ENCODE measurements at regions not wholly inside any gene's neighbourhood (a gene's known extent, or its start where the extent isn't known, plus 50 kb on each side); places are given as distances from the start of the nearest gene placed in this dataset.
"Not testable (repeated sequence)": the region's sequence is repeated elsewhere in the genome, so short reads cannot be mapped to it uniquely, and the experiment has no call there.

DNA sequence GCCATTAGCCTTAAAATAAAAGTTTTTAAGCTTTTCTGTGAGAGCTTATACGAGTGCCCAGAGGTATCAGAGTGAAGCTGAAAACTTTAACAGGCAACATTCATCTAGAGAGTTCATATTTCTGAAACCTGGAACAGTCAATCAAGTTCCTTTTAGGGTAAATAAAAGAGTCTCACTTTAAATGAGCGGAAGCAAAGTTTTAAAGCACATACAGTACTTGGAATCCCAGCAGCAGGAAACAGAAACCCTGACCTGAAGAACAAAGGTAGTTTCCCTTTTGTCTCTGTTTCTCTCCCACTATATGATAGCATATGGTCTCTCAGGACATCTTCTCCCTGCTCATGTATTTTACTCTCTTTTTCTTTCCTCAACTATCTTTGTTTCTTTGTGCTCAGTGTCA is 153.0 kb downstream of the ASB9 start:
- DNase-seq (ENCODE audit: low read depth): no peak

GRCh38 chrX:15114743-15115566 is 154.9 kb downstream of the ASB9 start:
- DNase-seq (ENCODE audit: low read depth): no peak

- no peak for DNase-seq (ENCODE audit: low read depth)
Observed at GRCh38 chrX:15107367-15107988, 162.4 kb downstream of the ASB9 start.

DNA sequence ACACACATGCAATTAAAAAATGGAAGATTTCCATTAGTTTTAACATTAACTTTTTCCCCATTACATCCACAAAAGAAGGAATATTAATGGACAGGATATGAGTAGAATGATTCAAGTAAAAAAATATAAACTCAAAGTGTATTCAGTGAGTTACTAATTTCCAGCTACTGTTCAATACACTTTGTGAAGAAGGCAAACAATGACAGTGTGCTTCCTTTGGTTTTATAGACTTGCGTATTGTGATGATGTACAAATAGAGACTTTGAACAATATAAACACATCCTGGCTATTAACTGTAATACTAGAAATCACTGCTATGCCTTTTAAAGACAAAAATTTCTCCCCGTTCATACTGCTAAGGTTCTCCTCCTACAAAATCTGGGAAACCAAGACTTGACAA is 171.4 kb downstream of the ASB9 start:
- no peak for DNase-seq (ENCODE audit: low read depth)

- DNase-seq (ENCODE audit: low read depth): no peak
Observed at GRCh38 chrX:15087747-15088146, 182.1 kb downstream of the ASB9 start.

GRCh38 chrX:15073313-15073712 is 196.6 kb downstream of the ASB9 start:
- no peak for DNase-seq (ENCODE audit: low read depth)

- DNase-seq (ENCODE audit: low read depth): no peak
Observed at GRCh38 chrX:15072880-15073279, 197.0 kb downstream of the ASB9 start.

DNA sequence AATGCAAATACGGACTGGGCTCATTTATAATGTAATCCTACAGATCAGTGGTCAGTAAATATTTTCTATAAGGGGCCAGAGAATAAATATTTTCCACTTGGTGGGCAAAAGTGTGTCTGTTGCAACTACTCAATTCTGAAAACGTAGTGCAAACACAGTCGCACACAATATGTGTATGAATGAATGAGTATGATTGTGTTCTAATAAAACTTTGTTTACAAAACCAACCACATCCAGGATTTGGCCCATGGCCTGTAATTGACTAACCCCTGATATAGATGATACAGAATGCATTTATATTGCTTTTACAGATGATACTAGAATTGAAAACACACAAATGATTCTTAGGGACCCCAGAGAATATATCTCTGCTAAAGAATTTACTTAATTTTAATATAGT is 197.6 kb downstream of the ASB9 start:
- DNase-seq (ENCODE audit: low read depth): no peak

DNA sequence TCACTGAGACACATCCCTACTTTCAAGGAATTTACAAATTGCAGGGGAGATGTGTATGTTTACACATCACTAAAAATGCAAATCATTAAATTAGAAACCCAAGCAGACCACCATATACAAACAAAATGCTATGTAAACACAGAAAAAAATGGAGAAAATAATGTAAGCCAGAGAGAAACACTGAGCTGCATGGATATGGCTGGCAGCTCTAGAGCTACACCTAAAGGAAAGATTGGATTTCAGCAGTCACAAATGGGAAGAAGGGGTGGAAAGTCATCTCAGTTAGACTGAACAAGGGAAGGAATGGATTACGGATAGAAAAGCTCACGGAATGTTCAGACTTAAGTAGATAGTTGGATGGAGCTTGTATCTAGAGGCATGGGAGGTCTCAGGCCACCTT is 186.3 kb downstream of the MOSPD2 start:
- no peak for DNase-seq (ENCODE audit: low read depth)

DNA sequence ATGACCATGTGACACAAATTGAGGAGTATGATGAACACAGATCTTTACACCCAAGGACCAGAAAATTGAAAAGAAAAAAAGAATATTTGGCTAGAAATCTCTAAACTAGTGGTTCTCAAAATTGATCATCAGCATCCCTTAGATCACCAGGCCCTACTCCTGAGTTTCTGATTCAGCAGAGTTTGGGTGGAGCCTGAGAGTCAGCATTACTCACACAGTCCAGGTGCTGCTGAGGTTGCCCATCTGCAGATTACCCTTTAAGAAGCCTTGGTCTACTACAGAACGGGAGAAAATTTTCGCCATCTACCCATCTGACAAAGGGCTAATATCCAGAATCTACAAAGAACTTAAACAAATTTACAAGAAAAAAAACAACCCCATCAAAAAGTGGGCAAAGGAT is 182.8 kb downstream of the MOSPD2 start:
- DNase-seq (ENCODE audit: low read depth): no peak

DNA sequence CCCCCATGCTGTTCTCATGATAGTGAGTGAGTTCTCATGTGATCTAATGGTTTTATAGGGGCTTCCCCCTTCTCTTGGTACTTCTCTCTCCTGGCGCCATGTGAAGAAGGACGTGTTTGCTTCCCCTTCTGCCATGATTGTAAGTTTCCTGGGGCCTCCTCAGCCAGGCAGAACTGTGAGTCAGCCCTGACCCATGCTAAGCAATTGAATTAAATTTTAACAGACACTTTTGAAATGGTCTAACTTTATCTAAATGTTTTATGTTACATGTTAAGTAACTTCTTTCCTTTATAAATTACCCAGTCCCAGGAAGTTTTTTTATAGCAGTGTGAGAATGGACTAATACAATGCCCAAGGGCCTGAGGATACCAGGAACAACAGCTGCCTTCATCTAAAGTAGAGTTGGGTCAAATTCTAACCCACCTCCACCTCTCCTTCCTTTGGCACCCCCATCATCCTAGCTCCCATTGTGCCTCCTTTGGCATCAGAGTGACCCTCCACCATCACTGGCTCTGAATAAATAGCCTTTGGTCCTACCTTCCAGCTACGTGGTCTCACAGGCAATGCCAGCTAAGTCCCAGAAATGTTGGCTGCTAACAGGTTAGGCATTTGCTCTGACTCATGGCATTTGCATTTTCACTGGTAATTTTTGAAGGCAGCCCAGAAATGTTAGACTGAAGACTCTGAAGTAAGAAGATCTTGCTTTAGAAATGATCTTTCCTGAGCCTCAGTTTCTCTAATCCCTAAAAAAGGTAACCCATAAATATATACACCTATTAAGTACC is 182.1 kb downstream of the MOSPD2 start:
- no peak for DNase-seq (ENCODE audit: low read depth)

GRCh38 chrX:15050395-15050794 is 177.2 kb downstream of the MOSPD2 start:
- no peak for DNase-seq (ENCODE audit: low read depth)

GRCh38 chrX:15043538-15043937 is 170.3 kb downstream of the MOSPD2 start:
- DNase-seq (ENCODE audit: low read depth): no peak

GRCh38 chrX:15033917-15034316 is 160.7 kb downstream of the MOSPD2 start:
- no peak for DNase-seq (ENCODE audit: low read depth)

DNA sequence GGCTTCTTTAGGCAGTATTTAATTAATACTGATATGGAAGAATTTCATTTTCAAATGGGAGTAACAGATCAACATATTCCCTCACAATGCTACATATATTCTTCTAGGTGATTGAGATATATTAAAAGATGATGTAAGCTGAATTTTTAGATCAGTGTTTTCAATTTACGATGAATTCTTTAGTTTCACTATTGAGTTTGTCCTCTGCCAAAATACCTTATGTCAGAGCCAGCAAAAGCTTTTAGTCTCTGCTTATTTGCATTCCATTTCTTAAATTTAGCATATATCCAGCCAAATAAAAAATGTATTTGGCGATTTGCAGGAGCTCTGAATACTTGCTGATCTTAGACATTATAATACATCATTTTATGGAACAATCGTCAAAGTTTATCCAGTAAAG is 144.3 kb downstream of the MOSPD2 start:
- DNase-seq (ENCODE audit: low read depth): no peak

GRCh38 chrX:15016051-15016450 is 142.8 kb downstream of the MOSPD2 start:
- no peak for DNase-seq (ENCODE audit: low read depth)

DNA sequence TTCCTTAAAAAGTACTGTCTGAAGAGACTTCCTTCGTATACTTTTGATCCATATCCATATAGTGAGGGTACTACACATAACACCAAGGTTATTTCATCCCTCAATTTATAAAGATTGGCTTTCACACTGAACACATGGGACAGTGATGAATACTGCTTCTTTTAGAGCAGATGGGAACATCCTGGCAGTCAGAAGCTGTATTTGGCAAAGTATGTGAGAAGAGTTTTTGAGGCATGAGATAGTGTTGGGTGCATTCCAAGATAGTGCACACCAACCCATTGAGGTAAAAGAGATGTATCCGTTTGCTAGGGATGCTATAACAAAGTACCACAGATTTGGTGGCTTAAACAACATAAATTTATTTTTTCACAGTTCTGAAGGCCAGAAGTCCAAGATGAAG is 141.1 kb downstream of the MOSPD2 start:
- DNase-seq (ENCODE audit: low read depth): no peak

DNA sequence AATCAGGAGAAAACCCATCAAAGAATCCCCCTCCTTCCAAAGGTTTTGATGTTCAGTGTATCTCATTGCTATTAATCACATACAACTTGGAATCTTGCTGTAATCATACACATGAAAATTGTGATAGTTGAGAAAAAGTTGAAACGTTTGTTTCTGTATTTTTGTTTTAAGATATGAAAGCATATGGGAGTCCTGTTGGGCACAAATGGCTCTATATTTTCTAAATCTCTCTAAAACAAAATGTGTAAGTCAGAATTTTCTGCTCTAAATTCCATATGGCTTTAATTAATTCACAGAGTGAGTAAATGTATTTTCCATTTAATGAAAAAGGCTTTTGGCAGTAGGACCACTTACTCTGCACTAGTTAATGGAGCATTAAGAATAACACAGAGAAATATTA is 140.2 kb downstream of the MOSPD2 start:
- no peak for DNase-seq (ENCODE audit: low read depth)

DNA sequence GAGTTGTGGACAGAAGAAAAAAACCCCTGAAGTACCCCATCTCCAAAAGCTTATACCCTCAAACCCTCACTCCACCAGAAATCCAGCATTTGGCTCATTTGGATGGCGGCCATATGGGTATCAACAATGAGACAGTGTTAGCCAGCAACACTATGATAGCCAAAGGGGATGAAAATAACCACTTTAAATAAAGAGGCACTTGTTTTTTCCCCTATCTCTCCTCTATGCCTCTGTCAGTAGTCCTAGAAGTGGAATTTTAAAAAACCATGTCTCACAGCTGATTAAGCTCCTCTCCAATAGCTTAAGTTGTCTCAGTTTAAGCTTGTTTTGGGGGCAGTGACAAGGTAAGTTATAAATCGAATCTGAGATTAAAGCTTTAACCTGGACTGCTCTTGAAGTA is 124.0 kb downstream of the MOSPD2 start:
- no peak for DNase-seq (ENCODE audit: low read depth)

GRCh38 chrX:14984425-14984824 is 111.2 kb downstream of the MOSPD2 start:
- not testable (repeated sequence) for DNase-seq (ENCODE audit: low read depth)
